ENCODE measurements at regions not wholly inside any gene's neighbourhood (a gene's known extent, or its start where the extent isn't known, plus 50 kb on each side); places are given as distances from the start of the nearest gene placed in this dataset.

GRCh38 chr13:74669149-74669548 lies 534.9 kb upstream of the KLF12 start:
- TF ChIP-seq CTCF (IDR thresholded peaks at IDR 0.05) = no peak
- no peak for TF ChIP-seq POLR2A (IDR thresholded peaks at IDR 0.05)

Data from gastroesophageal sphincter (tissue), 3 donors.